GM08714 (cell line): ENCODE measurements at regions not wholly inside any gene's neighbourhood (a gene's known extent, or its start where the extent isn't known, plus 50 kb on each side); places are given as distances from the start of the nearest gene placed in this dataset.

Experiments
- H3K4me3 ChIP-seq: fragments of 200-500 bp; sonication (Bioruptor generic); 2 replicates; pipeline ENCODE4 v1.5.1; 2014; ENCODE audit warnings: mild to moderate bottlenecking, low read length, inconsistent platforms
- ZNF274 ChIP-seq: IDR thresholded peaks from 2 replicates; pipeline ENCODE4 v1.6.1; 2012; ENCODE audit warnings: mild to moderate bottlenecking, low read depth, low read length

DNA sequence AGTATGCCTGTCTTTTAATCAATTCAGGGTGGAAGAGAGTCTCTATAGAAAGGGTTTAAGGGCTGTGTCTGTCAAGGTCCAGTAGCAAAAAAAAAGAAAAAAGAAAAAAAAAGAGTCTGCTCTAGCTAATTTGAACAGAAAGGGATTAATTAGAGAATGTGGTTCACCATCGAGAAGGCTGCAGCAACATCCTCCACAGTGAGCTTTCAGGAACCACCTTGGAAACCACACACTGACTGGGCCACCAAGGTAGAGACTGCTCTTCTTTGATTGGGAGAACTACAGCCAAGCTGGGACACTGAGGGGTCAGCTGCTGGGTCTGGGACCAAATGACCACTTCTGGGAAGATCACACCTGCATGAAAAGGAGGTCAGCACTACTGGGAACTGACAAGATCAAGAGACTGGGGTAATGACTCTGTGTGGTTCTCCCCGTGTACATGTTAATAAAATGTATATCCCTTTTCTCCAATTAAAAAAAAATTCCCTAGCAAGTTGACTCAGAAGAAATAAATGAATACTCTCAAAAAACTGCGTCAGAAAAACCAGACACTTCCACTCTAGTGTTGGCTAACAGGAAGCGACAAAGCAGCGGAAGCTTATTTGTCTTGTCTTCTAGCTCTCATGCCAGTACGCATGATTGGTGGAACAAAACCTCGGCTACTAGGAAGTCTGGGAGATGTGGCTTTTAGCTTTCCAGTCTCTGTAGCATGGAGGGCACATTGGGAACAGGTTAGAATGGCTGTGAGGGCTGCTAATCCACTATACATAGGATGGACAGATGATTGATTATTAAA, 60.0 kb upstream of the IVNS1ABP start:
- H3K4me3 ChIP-seq = no peak overlapping the region
- TF ChIP-seq ZNF274 = no peak

DNA sequence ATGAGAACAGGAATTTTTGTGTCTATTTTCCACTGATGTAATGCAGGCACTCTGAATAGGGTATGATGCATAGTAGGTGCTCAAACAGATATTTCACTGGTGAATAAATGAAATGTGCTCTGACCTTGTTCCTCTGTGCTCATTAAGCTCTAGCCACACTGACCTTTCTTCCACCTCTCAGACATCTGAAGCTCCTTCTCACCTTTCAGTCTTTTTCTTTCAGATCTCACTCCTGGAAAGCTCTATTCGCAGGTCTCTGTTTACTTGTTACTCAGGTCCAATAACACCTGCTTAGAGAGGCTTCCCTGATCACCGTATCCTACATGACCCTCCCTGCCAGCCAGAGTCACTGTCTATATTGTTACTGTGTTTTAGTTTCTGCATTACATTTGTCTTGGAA, 59.2 kb upstream of the IVNS1ABP start:
- no peak for TF ChIP-seq ZNF274
- no peak overlapping the region for H3K4me3 ChIP-seq

DNA sequence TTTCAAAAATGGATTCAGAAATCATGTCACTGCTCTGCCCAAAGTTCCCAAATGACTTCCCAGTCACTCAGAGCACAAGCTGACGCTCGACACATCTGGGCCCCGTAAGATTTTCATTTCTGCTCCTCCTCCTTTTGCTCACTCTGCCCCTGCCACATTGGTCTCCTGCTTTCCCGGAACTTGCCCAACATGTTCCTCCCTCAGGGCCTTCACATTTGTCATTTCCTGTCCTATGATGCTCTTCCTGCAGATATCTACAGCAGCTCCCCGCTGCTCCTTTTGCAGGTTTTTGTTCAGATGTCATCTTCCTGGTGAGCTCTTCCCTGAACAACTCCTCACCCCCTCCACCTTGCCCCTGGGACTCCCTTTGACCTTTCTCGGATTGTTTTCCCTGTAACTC, 58.5 kb upstream of the IVNS1ABP start:
- TF ChIP-seq ZNF274 = no peak
- H3K4me3 ChIP-seq = no peak overlapping the region

DNA sequence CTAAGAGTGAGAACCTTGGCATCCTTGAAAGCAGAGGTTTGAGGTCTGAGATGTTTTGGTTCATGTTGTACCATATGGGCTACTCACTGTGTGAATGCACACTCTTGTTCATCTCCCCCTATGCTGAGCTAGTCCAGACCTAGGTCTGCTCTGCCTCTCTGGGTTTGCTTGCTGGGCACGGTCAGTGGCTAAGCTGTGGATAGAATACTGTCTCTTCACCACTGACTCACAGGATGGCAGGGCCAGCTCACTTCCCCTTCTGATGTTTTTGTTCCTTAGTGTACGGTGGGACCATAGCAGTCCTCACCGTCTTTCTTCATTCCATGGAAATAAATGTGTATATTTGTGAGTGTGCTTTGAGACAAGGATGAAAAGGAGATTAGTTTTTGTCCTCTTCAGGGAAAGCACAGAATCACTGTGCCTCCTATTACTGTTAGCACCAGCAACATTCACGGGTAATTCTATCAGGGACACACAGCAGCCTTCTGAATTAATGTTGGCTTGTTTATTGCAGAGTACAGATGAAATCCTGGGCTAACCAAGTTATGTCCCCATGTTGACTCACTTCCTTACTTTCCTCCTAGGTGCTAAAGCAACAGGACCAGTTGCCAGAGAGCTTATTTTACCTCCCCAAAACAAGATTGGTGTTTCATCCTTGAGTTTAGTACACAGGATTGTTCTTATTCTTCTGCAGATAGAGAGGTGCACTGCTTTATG, 56.9 kb upstream of the IVNS1ABP start:
- no peak for TF ChIP-seq ZNF274
- no peak overlapping the region for H3K4me3 ChIP-seq

DNA sequence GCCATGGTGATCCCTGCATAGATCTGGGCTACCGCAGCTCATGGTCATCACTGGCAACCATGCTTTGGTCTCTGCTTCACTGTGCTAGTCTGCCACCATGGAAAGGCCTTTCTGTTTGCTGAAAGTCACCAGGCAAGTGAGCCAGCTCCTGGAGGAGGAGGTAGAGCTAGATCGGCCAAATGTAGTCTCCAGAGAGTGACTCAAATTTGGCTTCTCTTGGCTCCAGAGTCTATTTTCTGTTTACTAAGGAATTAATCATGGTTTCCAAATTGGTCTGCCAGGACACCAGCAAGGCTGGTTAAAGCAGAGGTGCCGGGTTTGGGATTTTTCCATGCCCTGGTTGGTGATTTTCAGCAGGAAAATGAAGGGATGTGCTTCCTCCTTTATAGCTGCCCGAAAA, 52.7 kb upstream of the IVNS1ABP start:
- no peak overlapping the region for H3K4me3 ChIP-seq
- no peak for TF ChIP-seq ZNF274

DNA sequence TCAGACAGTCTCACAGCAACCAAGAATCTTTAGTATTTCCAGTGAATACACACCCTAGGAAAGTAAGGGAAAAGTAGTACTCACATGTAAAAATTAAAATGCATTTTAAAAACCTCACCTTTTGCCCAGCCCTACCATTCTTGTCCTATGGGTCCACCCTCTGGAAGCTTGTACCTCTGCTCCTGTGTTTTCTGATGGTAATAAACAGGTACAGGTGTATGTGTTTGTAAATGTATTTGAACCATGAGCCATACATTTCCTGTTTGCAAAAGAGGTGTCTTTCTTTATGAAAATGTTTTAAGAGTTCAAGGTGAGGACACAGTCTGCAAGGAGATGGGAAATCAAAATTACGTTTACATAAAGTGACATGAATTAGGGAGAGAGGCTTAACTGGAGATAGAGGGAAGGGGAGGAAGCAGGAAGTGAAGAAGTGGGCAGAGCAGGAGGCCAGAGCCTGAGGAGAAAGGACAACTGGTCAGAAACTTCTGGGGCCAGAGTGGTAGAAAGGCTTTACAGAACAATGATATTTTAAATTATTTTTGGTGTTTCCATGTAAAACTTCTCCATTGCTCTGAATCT, 52.0 kb upstream of the IVNS1ABP start:
- no peak overlapping the region for H3K4me3 ChIP-seq
- no peak for TF ChIP-seq ZNF274

DNA sequence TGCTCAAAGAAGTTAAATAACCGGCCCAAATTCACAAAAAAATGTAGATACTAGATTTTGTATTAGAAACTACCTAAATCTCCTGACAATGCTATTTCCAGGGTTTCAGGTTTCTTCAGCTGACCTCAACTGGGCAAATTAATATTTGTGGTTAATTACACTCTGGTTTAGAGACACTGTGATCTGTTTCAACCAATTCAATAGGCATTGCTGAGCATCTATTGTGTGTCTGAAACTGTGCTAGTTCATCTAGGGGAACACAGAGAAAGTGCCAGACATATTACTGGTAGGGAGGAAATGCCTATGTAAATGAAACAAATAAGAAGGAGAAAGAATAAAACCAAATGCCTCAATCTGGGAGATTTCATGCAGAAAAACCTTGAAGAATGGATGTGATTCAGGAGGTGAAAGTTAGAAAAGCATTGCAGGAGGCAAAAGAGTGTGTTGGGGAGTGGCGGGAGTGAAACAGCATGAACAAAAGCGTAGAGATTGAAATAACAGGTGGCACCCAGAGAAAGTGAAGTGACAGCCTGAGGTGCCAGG, 51.3 kb upstream of the IVNS1ABP start:
- H3K4me3 ChIP-seq = no peak overlapping the region
- TF ChIP-seq ZNF274 = no peak

DNA sequence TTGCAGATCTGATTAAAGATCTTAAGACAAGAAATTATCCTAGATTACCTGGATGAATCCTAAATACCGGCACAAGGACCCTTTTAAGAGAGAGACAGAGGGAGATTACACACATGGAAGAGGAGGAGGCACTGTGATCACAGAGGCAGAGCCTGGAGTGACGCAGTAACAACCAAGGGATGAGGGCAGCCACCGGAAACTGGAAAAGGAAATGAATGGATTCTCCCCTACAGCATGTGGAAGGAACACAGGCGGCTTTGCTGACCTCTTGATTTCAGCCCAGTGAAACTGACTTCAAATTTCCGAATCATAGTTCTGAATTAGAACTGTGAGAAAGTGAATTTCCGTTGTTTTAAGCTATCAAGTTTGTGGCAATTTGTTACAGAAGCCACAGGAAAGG, 50.2 kb upstream of the IVNS1ABP start:
- H3K4me3 ChIP-seq = no peak overlapping the region
- no peak for TF ChIP-seq ZNF274
